H9 (cell line): ENCODE measurements at regions not wholly inside any gene's neighbourhood (a gene's known extent, or its start where the extent isn't known, plus 50 kb on each side); places are given as distances from the start of the nearest gene placed in this dataset.
A peak's percentile ranks its signal among the peaks of the same experiment; 100 is the strongest.

Experiments
- DNase-seq: peaks from one replicate; pipeline ENCODE4 v3.0.0-alpha.2; 2017
- H2AFZ ChIP-seq: one replicate; pipeline ENCODE4 v1.6.1; 2013; ENCODE audit warnings: mild to moderate bottlenecking, low read length, control low read depth, moderate library complexity
- H2AK5ac ChIP-seq: 2 replicates; pipeline ENCODE4 v1.6.1; 2013; ENCODE audit warnings: low read length, control low read depth, mixed read lengths; ENCODE audit not compliant: insufficient read length
- H2BK120ac ChIP-seq: one replicate; pipeline ENCODE4 v1.6.1; 2013; ENCODE audit warnings: low read depth, mild to moderate bottlenecking, low read length, control low read depth, inconsistent platforms; ENCODE audit not compliant: poor library complexity, severe bottlenecking
- H2BK12ac ChIP-seq: 2 replicates; pipeline ENCODE4 v1.6.1; 2013; ENCODE audit warnings: low read length, control low read depth, mixed read lengths, low read depth; ENCODE audit not compliant: insufficient read length
- H2BK15ac ChIP-seq: 2 replicates; pipeline ENCODE4 v1.6.1; 2013; ENCODE audit warnings: low read depth, low read length, control low read depth
- H2BK20ac ChIP-seq: one replicate; pipeline ENCODE4 v1.6.1; 2013; ENCODE audit warnings: low read depth, mild to moderate bottlenecking, low read length, control low read depth, inconsistent platforms; ENCODE audit not compliant: poor library complexity, severe bottlenecking
- H2BK5ac ChIP-seq: 2 replicates; pipeline ENCODE4 v1.6.1; 2013; ENCODE audit warnings: low read length, control low read depth, mixed read lengths; ENCODE audit not compliant: insufficient read length
- H3K14ac ChIP-seq: 2 replicates; pipeline ENCODE4 v1.6.1; 2013; ENCODE audit warnings: low read length, control low read depth; ENCODE audit not compliant: insufficient read depth
- H3K18ac ChIP-seq: 2 replicates; pipeline ENCODE4 v1.6.1; 2013; ENCODE audit warnings: low read depth, mild to moderate bottlenecking, mixed read lengths, low read length, control low read depth; ENCODE audit not compliant: insufficient read length
- H3K23ac ChIP-seq: 2 replicates; pipeline ENCODE4 v1.6.1; 2013; ENCODE audit warnings: low read length, control low read depth, mixed read lengths, low read depth; ENCODE audit not compliant: insufficient read length
- H3K23me2 ChIP-seq: 2 replicates; pipeline ENCODE4 v1.6.1; 2013; ENCODE audit warnings: low read depth, mild to moderate bottlenecking, mixed read lengths, low read length, control low read depth; ENCODE audit not compliant: insufficient read length, poor library complexity, severe bottlenecking
- H3K27ac ChIP-seq: 2 replicates; pipeline ENCODE4 v1.5.1; 2013; ENCODE audit warnings: low read length, control low read depth, mixed read lengths, low read depth; ENCODE audit not compliant: insufficient read length
- H3K27me3 ChIP-seq: 2 replicates; pipeline ENCODE4 v1.6.1; 2013; ENCODE audit warnings: low read length, control low read depth, inconsistent platforms; ENCODE audit not compliant: insufficient read depth
- H3K4ac ChIP-seq: 2 replicates; pipeline ENCODE4 v1.6.1; 2013; ENCODE audit warnings: low read depth, mild to moderate bottlenecking, control low read depth, inconsistent platforms, low read length, moderate library complexity
- H3K4me1 ChIP-seq: 2 replicates; pipeline ENCODE4 v1.6.1; 2013; ENCODE audit warnings: low read length, control low read depth, inconsistent platforms; ENCODE audit not compliant: insufficient read depth
- H3K4me2 ChIP-seq: 2 replicates; pipeline ENCODE4 v1.6.1; 2013; ENCODE audit warnings: low read length, control low read depth, mixed read lengths; ENCODE audit not compliant: insufficient read length, insufficient read depth
- H3K56ac ChIP-seq: 2 replicates; pipeline ENCODE4 v1.6.1; 2013; ENCODE audit warnings: low read depth, mild to moderate bottlenecking, mixed read lengths, low read length, control low read depth; ENCODE audit not compliant: insufficient read length
- H3K79me1 ChIP-seq: 2 replicates; pipeline ENCODE4 v1.6.1; 2013; ENCODE audit warnings: low read depth, mild to moderate bottlenecking, moderate library complexity, low read length, control low read depth, inconsistent platforms; ENCODE audit not compliant: insufficient read depth, poor library complexity, severe bottlenecking
- H3K79me2 ChIP-seq: 2 replicates; pipeline ENCODE4 v1.6.1; 2013; ENCODE audit warnings: low read length, control low read depth, inconsistent platforms; ENCODE audit not compliant: insufficient read depth
- H3K9ac ChIP-seq: 2 replicates; pipeline ENCODE4 v1.6.1; 2013; ENCODE audit warnings: low read length, control low read depth, mixed read lengths; ENCODE audit not compliant: insufficient read length; ENCODE audit errors: extremely low read depth
- H3K9me3 ChIP-seq: one replicate; pipeline ENCODE4 v1.6.1; 2013; ENCODE audit warnings: low read depth, low read length, inconsistent platforms; ENCODE audit not compliant: control insufficient read depth
- H3T11ph ChIP-seq: one replicate; pipeline ENCODE4 v1.6.1; 2013; ENCODE audit warnings: mild to moderate bottlenecking, low read length, control low read depth, inconsistent platforms
- H4K20me1 ChIP-seq: one replicate; pipeline ENCODE4 v1.6.1; 2013; ENCODE audit not compliant: control insufficient read depth, insufficient read length, insufficient read depth
- H4K5ac ChIP-seq: 2 replicates; pipeline ENCODE4 v1.6.1; 2013; ENCODE audit warnings: low read depth, mild to moderate bottlenecking, mixed read lengths, low read length, control low read depth; ENCODE audit not compliant: insufficient read length
- H4K8ac ChIP-seq: replicated peaks from 2 replicates; pipeline ENCODE4 v1.6.1; 2013; ENCODE audit warnings: low read length, control low read depth, mixed read lengths, low read depth; ENCODE audit not compliant: insufficient read length
- H4K91ac ChIP-seq: 2 replicates; pipeline ENCODE4 v1.6.1; 2013; ENCODE audit warnings: low read depth, mild to moderate bottlenecking, moderate library complexity, mixed read lengths, low read length, control low read depth; ENCODE audit not compliant: insufficient read length
- H3K27ac Mint-ChIP-seq, 3 experiments: 2 replicates in 2 of 3; 3 replicates in 1 of 3; pipeline ENCODE4 v1.8.0; 2020 to 2021; ENCODE audit warnings: mixed read lengths in 3 of 3, mild to moderate bottlenecking in 1 of 3, moderate library complexity in 1 of 3
- H3K27me3 Mint-ChIP-seq: 2 replicates; pipeline ENCODE4 v1.8.0; 2021; ENCODE audit warnings: low read depth, mild to moderate bottlenecking, moderate library complexity, mixed read lengths
- H3K36me3 Mint-ChIP-seq, 3 experiments: 2 replicates in 2 of 3; 3 replicates in 1 of 3; pipeline ENCODE4 v1.8.0; 2020 to 2021; ENCODE audit warnings: low read depth in 3 of 3, mixed read lengths in 3 of 3; ENCODE audit not compliant: insufficient read depth in 1 of 3
- H3K4me1 Mint-ChIP-seq, 2 experiments: 2 replicates each; pipeline ENCODE4 v1.8.0; 2020; ENCODE audit warnings: mixed read lengths in 2 of 2
- H3K4me3 Mint-ChIP-seq, 2 experiments: 2 replicates in 1 of 2; 3 replicates in 1 of 2; pipeline ENCODE4 v1.8.0; 2020 to 2021; ENCODE audit warnings: mild to moderate bottlenecking in 2 of 2, mixed read lengths in 2 of 2, moderate library complexity in 1 of 2
- H3K9me3 Mint-ChIP-seq, 2 experiments: 2 replicates in 1 of 2; 3 replicates in 1 of 2; pipeline ENCODE4 v1.8.0; 2020; ENCODE audit warnings: mild to moderate bottlenecking in 2 of 2, mixed read lengths in 2 of 2, moderate library complexity in 1 of 2
- CTCF ChIP-seq: fragments of 200-600 bp; sonication (generic); conservative IDR thresholded peaks from 3 replicates; pipeline ENCODE4 v1.8.0; 2021; ENCODE audit warnings: antibody characterized with exemption, mild to moderate bottlenecking
- WGBS: extraction: QIAGEN DNeasy Blood & Tissue Kit; methylation state at CpG from one replicate; pipeline ENCODE4 v1.1.7; 2013; ENCODE audit warnings: missing lambda C conversion rate, low lambda C conversion rate, mixed read lengths; ENCODE audit not compliant: insufficient read length; ENCODE audit errors: extremely low coverage; 5-methylcytosine and 5-hydroxymethylcytosine counted together

DNA sequence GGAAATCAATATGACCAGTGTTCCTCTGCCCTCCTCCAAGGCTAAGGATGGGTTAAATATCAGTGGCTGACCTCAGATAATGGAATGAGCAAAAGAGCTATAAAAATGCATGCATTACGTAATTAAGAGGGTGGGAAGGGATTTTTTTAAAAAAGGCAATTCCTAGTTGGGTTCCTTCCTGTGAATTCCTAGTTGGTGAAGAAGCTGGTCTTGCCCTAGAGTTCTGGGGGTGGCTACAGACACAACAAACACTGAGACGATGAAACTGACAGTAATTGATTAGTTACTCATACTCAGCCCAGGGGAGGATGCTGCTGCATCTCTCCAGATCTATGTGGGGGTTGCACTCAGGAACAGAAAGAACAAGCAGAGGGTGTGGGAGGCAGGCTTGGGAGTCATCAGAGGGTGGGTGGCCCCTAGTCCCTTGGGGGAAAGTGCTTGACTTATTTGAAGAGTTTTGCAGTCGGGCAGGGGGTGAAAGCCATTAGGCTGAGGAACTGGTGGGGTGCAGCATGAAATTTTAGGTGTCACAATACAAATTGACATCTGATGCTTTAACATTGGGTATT is 662.0 kb upstream of the FRG1 start:
- DNase-seq = no peak
- no peaks in the 10 kb centered on the region for H3K79me2 ChIP-seq
- no peaks in the 10 kb centered on the region for H3K23me2 ChIP-seq
- H4K8ac ChIP-seq = no peak overlapping the region
- H3K4me2 ChIP-seq = no peak overlapping the region
- H2BK20ac ChIP-seq = no peak overlapping the region
- H3K27ac Mint-ChIP-seq = peak overlapping the region in 1 of 3 experiments; percentile 27; a peak in 1 of 7 replicates
- no peak overlapping the region for H2BK12ac ChIP-seq
- H3K4me3 Mint-ChIP-seq = no peak overlapping the region
- H3K36me3 Mint-ChIP-seq = peaks cover 3 to 4% (median 4%) of the 10 kb centered on the region in 3 experiments; a peak in 5 of 7 replicates
- no peaks in the 10 kb centered on the region for H3K27me3 ChIP-seq
- peaks cover 24 to 82% of the 10 kb centered on the region in 2 experiments for H3K9me3 Mint-ChIP-seq
- no peak overlapping the region for H3K56ac ChIP-seq
- no peaks in the 10 kb centered on the region for H3K79me1 ChIP-seq
- no peak overlapping the region for H3K27ac ChIP-seq
- no peak overlapping the region for H2AK5ac ChIP-seq
- no peak overlapping the region for H2BK120ac ChIP-seq
- H3T11ph ChIP-seq = no peak overlapping the region
- H2AFZ ChIP-seq = no peak overlapping the region
- H4K91ac ChIP-seq = no peak overlapping the region
- no peak for TF ChIP-seq CTCF
- no peak overlapping the region for H2BK15ac ChIP-seq
- WGBS = no CpG with 5 or more reads among the region's 3 CpGs
- H3K23ac ChIP-seq = no peak overlapping the region
- H3K4ac ChIP-seq = no peak overlapping the region
- H3K9me3 ChIP-seq = peaks cover 11% of the 10 kb centered on the region
- H3K14ac ChIP-seq = no peak overlapping the region
- H3K27me3 Mint-ChIP-seq = peaks cover 5% of the 10 kb centered on the region
- no peak overlapping the region for H3K18ac ChIP-seq
- H4K20me1 ChIP-seq = no peaks in the 10 kb centered on the region
- H2BK5ac ChIP-seq = no peak overlapping the region
- H3K4me1 ChIP-seq = no peaks in the 10 kb centered on the region
- no peaks in the 10 kb centered on the region for H3K4me1 Mint-ChIP-seq
- H3K9ac ChIP-seq = no peak overlapping the region
- no peak overlapping the region for H4K5ac ChIP-seq
